ENCODE measurements at regions not wholly inside any gene's neighbourhood (a gene's known extent, or its start where the extent isn't known, plus 50 kb on each side); places are given as distances from the start of the nearest gene placed in this dataset.
"Not testable (repeated sequence)": the region's sequence is repeated elsewhere in the genome, so short reads cannot be mapped to it uniquely, and the experiment has no call there.

GRCh38 chr6:86070151-86070550 lies 427.5 kb upstream of the SYNCRIP start:
- no peak for DNase-seq (ENCODE audit: low read depth in 3 of 3)

- DNase-seq (ENCODE audit: low read depth in 3 of 3) = not testable (repeated sequence)
These were observed 422.3 kb upstream of the SYNCRIP start for GRCh38 chr6:86065002-86065401.

DNA sequence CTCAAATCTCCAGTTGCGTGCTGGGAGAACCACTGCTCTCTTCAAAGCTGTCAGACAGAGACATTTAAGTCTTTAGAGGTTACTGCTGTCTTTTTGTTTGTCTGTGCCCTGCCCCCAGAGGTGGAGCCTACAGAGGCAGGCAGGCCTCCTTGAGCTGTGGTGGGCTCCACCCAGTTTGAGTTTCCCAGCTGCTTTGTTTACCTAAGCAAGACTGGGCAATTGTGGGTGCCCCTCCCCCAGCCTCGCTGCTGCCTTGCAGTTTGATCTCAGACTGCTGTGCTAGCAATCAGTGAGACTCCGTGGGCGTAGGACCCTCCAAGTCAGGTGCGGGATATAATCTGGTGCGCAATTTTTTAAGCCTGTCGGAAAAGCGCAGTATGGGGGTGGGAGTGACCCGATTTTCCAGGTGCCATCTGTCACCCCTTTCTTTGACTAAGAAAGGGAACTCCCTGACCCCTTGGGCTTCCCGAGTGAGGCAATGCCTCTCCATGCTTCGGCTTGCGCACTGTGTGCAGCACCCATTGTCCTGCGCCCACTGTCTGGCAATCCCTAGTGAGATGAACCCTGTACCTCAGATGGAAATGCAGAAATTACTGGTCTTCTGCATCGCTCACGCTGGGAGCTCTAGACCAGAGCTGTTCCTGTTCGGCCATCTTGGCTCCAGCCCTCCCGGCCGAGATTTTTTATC lies 414.8 kb upstream of the SYNCRIP start:
- not testable (repeated sequence) for DNase-seq (ENCODE audit: low read depth in 3 of 3)

DNA sequence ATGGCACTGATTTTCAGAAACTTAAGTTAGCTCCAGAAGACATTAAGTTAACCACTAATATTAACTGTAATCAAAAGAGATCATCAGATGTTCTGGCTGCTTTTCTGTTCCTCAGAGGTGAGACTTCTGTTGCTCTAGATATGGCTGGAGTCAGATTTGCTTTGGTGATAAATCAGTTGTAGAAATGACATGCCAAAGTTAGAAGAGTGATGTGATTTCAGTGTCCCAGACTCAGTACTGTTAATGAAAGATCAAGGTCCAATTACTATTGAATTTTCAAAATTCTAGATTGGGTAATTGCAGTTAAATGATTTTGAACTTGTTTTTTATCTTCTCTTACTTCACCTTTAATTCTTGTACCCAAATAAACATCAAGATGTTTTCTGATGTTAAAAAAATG lies 402.4 kb upstream of the SYNCRIP start:
- no peak for DNase-seq (ENCODE audit: low read depth in 3 of 3)

DNA sequence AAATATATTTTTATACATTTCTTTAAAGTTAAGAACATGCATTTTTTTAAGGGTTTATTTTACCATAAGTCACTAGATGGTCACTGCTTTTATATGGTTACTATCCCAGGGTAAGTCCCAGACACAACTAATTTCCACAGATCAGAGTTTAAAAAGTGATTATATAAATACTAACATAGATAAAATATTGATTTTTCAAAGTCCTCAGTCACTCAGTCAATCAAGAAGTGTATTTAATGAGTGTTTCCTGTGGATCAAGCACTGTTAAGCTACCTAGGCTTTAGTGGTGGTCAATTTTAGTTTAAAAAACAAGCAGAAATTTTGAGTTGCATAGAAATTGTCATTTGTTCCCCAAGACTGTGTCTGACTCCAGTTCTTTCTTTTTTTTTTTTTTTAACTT lies 399.5 kb upstream of the SYNCRIP start:
- no peak for DNase-seq (ENCODE audit: low read depth in 3 of 3)

DNA sequence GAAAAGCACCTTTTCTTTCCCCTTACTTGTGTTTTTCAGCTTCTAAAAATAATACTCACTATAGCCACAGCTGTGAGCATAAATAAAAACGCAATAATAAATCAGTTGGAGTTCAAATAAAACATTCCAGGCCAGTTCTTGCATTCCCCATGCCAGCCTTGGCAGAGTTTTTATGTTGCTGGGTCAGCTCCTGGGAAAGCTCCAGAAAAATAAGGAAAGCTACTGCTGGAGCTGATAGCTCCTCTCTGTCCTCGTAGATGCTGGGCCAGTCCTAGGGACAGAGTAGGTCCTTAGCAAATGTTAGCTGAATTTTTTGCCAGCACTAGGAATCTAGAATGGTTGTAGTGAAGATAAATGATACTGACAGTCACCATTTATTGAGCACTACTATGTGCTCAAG lies 389.0 kb upstream of the SYNCRIP start:
- DNase-seq (ENCODE audit: low read depth in 3 of 3) = no peak

DNA sequence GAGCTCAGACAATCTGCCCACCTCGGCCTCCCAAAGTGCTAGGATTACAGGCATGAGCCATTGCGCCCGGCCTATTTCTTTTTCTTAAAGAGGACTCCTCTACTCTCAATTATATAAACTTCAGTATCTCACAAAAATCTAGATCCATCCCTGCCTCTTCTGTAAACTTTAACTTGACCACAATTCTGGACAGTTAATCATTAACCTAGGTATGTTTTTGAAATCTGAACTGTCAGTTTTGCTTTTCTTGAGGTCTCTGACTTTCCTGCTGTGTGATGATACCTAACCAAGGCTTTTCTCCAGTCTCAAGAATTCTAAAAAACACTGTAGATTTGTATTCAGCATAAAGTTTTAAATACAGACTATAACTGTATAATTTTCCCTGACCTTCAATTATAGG lies 388.2 kb upstream of the SYNCRIP start:
- DNase-seq (ENCODE audit: low read depth in 3 of 3) = no peak

- DNase-seq (ENCODE audit: low read depth in 3 of 3) = no peak
These were observed 386.1 kb upstream of the SYNCRIP start for GRCh38 chr6:86028776-86029175.

- not testable (repeated sequence) for DNase-seq (ENCODE audit: low read depth in 3 of 3)
These were observed 384.2 kb upstream of the SYNCRIP start for GRCh38 chr6:86026890-86027289.

GRCh38 chr6:86017236-86017635 lies 374.6 kb upstream of the SYNCRIP start:
- no peak for DNase-seq (ENCODE audit: low read depth in 3 of 3)

DNA sequence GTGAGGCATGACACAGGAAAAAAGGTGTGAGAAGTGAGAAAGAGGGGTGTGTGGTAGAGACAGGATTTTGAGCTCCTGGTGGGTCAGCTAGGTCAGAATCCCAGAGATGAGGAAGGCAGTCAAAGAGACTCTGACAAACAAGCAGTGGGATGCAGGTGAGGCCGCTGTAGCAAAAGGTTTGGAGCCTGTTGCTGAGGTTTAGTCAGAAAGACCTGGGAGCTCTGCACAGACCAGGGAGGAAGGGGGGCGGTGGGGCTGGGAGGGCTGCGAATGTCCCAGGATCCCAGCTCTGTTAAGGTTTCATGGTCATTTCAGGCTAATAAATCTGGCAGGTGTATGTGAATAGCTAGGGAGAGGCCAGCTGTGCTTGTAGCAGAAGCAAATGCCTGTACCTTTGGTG lies 373.9 kb upstream of the SYNCRIP start:
- DNase-seq (ENCODE audit: low read depth in 3 of 3) = no peak

GRCh38 chr6:86016077-86016476 lies 373.4 kb upstream of the SYNCRIP start:
- DNase-seq (ENCODE audit: low read depth in 3 of 3) = no peak

- not testable (repeated sequence) for DNase-seq (ENCODE audit: low read depth in 3 of 3)
These were observed 370.3 kb upstream of the SYNCRIP start for GRCh38 chr6:86012991-86013390.

DNA sequence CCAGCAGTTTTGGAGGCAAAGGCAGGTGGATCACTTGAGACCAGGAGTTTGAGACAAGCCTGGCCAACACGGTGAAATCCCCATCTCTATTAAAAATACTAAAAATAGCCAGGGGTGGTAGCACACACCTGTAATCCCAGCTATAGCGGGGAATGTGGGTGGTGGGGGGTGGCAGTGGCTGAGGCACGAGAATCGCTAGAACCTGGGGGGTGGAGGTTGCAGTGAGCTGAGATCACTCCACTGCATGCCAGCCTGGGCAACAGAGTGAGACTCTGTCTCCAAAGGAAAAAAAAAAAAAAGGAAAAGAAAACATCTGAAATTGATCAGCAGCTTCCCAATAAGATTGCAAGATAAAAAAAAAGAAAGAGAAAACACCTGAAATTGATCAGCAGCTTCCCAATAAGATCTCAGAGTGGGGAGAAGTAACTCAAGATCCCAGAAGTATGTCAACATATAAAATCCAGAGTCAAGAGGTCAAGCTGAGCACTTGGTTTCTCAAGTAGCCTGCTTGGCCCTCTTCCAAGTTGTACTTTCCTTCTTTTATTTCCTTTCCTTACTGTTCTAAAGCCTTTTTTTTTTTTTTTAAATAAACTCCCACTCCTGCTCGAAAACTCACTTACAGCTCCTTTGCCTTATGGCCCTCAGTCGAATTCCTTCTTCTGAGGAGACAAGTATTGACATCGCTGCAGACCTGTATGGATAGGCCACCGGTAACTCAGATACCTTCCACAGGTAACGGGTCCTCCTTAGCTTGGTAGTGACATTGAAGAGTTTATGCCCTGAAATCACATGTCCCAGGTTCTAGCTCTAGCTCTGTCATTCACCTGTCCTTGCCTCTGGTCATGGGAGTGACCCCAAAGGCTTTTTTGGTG lies 368.5 kb upstream of the SYNCRIP start:
- DNase-seq (ENCODE audit: low read depth in 3 of 3) = no peak

GRCh38 chr6:85997206-85997605 lies 354.5 kb upstream of the SYNCRIP start:
- no peak for DNase-seq (ENCODE audit: low read depth in 3 of 3)

DNA sequence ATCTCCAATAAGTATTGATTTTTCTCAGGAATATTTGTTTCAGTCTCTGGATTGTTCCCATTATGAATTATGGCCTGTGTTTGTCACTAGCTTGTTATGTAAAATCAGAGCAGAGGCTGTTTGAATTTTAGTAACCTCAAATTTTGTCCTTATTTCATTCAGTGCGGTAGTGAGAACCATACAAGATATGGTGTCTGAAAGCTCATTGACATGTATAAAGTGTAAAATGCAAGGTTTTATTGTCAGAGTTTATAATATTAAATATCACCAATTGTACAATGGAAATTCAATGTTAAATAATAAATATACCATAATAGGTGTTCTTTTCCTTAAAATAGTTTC lies 353.3 kb upstream of the SYNCRIP start:
- no peak for DNase-seq (ENCODE audit: low read depth in 3 of 3)

DNA sequence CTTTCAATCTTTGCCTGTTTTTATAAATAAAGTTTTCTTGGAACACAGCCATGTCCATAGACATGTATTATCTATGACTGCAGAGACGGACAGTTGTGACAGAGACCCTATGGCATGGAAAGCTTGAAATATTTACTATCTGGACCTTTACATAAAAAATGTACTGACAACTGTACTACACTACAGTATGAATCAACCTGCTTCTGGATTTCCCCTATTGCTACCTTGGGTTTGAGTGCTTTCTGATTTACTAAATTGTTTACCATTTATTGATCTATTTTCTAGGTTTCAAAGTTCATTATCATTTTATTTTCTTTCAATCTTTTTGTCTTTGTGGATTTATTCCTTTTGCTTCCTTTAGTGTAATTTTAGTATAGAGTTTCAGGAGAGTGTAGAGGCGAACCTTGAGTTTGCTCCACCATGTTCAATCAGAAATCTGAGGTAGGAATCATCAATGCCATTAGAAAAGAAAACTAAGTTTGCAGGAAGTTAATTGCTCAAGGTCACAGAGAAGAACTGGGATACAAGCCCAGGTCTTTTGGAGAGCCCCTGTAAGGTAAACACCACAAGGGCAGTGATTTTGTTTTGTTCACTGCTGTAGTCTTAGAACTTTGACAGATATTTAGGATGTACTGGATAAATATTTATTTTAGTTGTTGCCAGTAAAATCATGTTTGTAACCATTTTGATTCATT lies 352.8 kb upstream of the SYNCRIP start:
- no peak for DNase-seq (ENCODE audit: low read depth in 3 of 3)

- no peak for DNase-seq (ENCODE audit: low read depth in 3 of 3)
These were observed 344.0 kb upstream of the SYNCRIP start for GRCh38 chr6:85986681-85987080.

GRCh38 chr6:85983032-85983659 lies 340.5 kb upstream of the SYNCRIP start:
- no peak for DNase-seq (ENCODE audit: low read depth in 3 of 3)

GRCh38 chr6:85977661-85978060 lies 335.0 kb upstream of the SYNCRIP start:
- DNase-seq (ENCODE audit: low read depth in 3 of 3) = no peak

- no peak for DNase-seq (ENCODE audit: low read depth in 3 of 3)
These were observed 333.3 kb upstream of the SYNCRIP start for GRCh38 chr6:85975957-85976356.

DNA sequence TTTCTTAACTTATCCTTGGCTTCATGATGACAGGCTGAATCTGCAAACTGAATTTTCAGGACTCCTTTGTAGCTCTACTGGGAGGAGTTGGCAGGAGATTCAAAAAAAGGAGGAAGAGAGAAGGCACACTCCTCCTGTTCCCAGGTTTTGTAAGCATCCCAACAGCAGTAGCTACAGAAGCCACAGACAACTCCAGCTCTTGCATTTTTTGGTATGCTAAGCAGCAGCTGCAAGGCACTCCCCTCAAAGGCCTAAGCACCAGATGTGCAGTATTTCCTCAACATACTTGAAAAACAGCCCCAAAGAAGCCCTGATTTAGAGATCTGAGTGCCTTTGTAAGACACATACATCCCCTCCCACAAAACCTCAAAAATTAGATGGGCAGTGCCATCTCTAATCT lies 328.6 kb upstream of the SYNCRIP start:
- DNase-seq (ENCODE audit: low read depth in 3 of 3) = no peak

Data from stimulated activated CD4-positive, alpha-beta T cell treated with anti-CD3 and anti-CD28 coated beads, TNF-alpha, amount 100 ng/mL, for 24 hours (primary cell).